ENCODE measurements at regions not wholly inside any gene's neighbourhood (a gene's known extent, or its start where the extent isn't known, plus 50 kb on each side); places are given as distances from the start of the nearest gene placed in this dataset.

DNA sequence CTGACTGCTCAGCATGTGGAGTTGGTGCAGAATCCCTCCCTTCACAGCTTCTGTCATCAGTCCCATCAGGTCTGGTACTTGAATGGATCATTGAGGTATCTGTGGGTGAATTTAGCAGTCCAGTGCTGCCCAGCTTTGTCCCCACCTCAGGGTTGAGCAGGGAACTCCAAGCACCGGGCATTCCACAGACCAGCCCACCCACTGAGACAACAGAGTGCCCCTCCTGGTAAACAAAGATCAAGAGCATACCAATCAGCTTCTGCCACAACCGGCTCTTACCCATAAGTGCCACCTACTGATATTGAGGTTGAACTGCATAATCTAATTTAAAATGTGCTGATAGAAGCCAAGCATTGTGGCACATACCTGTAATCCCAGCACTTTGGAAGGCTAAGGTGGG lies 57.1 kb upstream of the FXR1 start:
- Histone ChIP-seq H3K36me3 (no peaks in the 10 kb centered on the region), H3K4me3 (no peak overlapping the region), H3K27ac (no peak overlapping the region), H3K27me3 (no peaks in the 10 kb centered on the region), H3K4me1 (no peaks in the 10 kb centered on the region), H3K9me3 (peaks cover 0 to 15% (median 5%) of the 10 kb centered on the region in 12 donors)
- TF ChIP-seq POLR2A (IDR thresholded peaks at IDR 0.05): no peak
- TF ChIP-seq, protein P1, sequence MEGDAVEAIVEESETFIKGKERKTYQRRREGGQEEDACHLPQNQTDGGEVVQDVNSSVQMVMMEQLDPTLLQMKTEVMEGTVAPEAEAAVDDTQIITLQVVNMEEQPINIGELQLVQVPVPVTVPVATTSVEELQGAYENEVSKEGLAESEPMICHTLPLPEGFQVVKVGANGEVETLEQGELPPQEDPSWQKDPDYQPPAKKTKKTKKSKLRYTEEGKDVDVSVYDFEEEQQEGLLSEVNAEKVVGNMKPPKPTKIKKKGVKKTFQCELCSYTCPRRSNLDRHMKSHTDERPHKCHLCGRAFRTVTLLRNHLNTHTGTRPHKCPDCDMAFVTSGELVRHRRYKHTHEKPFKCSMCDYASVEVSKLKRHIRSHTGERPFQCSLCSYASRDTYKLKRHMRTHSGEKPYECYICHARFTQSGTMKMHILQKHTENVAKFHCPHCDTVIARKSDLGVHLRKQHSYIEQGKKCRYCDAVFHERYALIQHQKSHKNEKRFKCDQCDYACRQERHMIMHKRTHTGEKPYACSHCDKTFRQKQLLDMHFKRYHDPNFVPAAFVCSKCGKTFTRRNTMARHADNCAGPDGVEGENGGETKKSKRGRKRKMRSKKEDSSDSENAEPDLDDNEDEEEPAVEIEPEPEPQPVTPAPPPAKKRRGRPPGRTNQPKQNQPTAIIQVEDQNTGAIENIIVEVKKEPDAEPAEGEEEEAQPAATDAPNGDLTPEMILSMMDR (IDR thresholded peaks at IDR 0.05): peak in 2 of 12 donors; percentile 8 to 15
- 0 to 28% (median 10%) methylated on average over 2 of the region's 2 CpGs for WGBS, 4 donors
- intact Hi-C loops (cut with DNase I): no loop called here
- DNase-seq: no peak
- no peak for ATAC-seq

GRCh38 chr3:180855956-180856355 lies 56.5 kb upstream of the FXR1 start:
- Histone ChIP-seq H3K36me3 (no peaks in the 10 kb centered on the region), H3K27me3 (no peaks in the 10 kb centered on the region), H3K4me3 (no peak overlapping the region), H3K4me1 (no peaks in the 10 kb centered on the region), H3K27ac (no peak overlapping the region), H3K9me3 (peaks cover 0 to 16% (median 5%) of the 10 kb centered on the region in 12 donors)
- DNase-seq (no peak), ATAC-seq (no peak)
- WGBS, 4 donors: 46 to 79% (median 71%) methylated on average over 3 of the region's 3 CpGs
- intact Hi-C loops (cut with DNase I): no loop called here
- TF ChIP-seq, protein P1 (IDR thresholded peaks at IDR 0.05): no peak
- TF ChIP-seq POLR2A (IDR thresholded peaks at IDR 0.05): no peak

DNA sequence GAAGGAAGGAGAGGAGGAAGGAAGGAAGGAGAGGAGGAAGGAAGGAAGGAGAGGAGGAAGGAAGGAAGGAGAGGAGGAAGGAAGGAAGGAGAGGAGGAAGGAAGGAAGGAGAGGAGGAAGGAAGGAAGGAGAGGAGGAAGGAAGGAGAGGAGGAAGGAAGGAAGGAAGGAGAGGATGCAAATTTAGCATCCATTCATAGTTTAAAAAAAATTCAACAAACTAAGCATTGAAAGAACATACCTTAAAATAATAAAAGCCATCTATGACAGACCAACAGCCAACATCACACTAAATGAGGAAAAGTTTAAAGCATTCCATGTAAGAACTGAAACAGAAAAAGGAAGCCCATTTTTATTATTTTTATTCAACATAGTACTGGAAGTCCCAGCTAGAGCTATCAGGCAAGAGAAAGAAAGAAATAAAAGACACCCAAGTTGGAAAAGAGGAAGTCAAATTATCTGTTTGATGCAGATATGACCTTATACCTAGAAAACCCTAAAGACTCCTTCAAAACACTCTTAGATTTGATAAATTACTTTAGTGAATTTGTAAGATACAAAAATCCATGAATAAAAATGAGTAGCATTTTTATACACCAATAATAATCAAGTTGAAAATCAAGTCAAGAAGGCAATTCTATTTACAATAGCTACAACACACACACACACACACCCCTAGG lies 52.2 kb upstream of the FXR1 start:
- Histone ChIP-seq H3K36me3 (no peaks in the 10 kb centered on the region), H3K9me3 (peaks cover 0 to 16% (median 5%) of the 10 kb centered on the region in 12 donors), H3K4me1 (no peaks in the 10 kb centered on the region), H3K4me3 (no peak overlapping the region), H3K27ac (no peak overlapping the region), H3K27me3 (no peaks in the 10 kb centered on the region)
- intact Hi-C loops (cut with DNase I): no loop called here
- TF ChIP-seq, protein P1 (IDR thresholded peaks at IDR 0.05): no peak
- TF ChIP-seq POLR2A (IDR thresholded peaks at IDR 0.05): no peak
- no peak for ATAC-seq
- DNase-seq: no peak
